ENCODE measurements at regions not wholly inside any gene's neighbourhood (a gene's known extent, or its start where the extent isn't known, plus 50 kb on each side); places are given as distances from the start of the nearest gene placed in this dataset.

DNA sequence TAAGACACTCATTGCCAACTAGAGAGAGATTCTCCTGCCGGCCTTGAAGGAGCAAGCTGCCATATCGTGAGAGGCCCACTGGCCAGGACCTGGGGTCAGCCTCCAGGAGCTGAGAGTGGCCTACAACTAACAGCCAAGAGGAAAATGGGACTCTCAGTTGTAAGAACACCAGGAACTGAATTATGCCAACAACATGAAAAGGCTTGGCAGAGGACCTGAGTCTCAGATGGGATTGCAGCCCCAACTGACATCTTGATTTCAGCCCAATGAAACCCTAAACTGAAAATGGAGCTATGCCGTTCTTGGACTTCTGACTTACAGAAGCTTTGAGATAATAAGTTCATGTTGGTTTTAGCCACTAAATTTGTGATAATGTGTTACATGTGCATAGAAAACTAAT lies 193.5 kb upstream of the LRFN2 start:
- no peak for DNase-seq (ENCODE audit: extremely low read depth in 1 of 11, low read depth in 9 of 11, low spot score in 4 of 11)

DNA sequence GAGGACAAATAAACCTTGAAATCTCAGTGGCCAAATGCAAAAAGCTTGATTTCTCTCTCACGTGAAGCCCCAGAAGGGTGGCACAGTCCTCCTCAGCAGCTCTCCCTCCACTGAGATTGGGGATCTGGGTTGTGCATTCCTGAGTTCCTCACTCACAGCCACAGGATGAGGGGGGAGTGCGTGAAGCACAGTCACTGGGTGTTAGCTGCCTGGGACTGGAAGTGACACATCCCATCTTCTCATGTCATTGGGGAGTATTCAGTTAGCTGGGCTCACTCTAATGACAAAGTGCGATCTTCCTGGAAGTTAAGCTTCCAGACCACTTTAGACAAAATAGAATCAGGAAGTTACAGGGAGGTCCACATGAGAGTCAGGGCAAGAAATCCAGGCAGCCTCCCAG lies 192.2 kb upstream of the LRFN2 start:
- no peak for DNase-seq (ENCODE audit: extremely low read depth in 1 of 11, low read depth in 9 of 11, low spot score in 4 of 11)

DNA sequence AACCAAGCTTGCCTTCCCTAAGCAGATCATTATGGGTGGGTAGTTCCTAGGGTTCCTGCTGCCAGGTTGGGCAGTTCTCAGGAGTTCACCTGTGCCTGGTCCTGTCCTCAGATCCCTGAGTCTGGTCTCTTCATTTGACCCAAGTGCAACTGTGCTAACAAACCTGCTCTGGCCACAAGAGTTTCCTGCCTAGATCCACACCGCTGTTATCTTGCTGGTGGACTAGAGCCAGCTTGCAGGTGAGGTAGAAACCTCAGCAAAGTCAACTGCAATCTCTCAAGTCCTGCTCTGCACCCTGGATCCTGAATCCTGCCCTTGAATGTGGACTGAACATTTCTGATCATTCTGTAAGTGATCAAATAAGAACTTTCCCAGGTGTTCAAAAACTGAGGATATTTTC lies 191.8 kb upstream of the LRFN2 start:
- DNase-seq (ENCODE audit: extremely low read depth in 1 of 11, low read depth in 9 of 11, low spot score in 4 of 11) = no peak

GRCh38 chr6:40778196-40778595 lies 191.0 kb upstream of the LRFN2 start:
- no peak for DNase-seq (ENCODE audit: extremely low read depth in 1 of 11, low read depth in 9 of 11, low spot score in 4 of 11)

DNA sequence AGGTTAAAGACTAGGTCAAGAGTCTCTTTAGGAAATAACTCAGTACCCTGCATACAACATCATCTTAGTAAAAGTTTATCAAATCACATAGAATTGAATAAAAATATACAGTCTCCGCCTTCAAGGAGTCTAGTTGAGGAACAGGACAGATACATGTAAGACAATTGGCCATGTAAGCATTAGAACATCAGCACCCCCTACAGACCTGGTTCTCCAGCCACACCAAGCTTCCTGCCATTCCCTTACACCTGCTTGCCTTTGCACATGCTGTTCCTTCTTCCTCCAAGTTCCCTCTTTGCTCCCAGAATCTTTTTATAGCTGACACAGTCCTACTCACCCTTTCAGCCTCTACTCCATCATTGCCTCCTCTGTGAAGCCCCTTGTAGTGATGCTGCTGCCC lies 187.8 kb upstream of the LRFN2 start:
- DNase-seq (ENCODE audit: extremely low read depth in 1 of 11, low read depth in 9 of 11, low spot score in 4 of 11) = no peak

DNA sequence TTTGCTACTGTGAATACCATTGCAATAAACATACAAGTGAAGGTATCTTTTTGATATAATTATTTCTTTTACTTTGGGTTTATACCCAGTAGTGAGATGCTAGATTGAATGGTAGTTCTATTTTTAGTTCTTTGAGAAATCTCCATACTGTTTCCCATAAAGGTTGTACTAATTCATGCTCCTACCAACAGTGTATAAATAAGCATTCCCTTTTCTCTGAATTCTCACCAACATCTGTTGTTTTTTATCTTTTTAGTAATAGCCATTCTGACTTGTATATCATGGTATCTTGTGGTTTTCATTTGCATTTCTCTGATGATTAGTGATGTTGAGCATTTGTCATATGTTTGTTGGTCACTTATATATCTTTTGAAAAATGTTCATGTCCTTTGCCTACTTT lies 183.6 kb upstream of the LRFN2 start:
- no peak for DNase-seq (ENCODE audit: extremely low read depth in 1 of 11, low read depth in 9 of 11, low spot score in 4 of 11)

- DNase-seq (ENCODE audit: extremely low read depth in 1 of 11, low read depth in 9 of 11, low spot score in 4 of 11) = no peak
These were observed 177.6 kb upstream of the LRFN2 start for GRCh38 chr6:40764726-40765125.

DNA sequence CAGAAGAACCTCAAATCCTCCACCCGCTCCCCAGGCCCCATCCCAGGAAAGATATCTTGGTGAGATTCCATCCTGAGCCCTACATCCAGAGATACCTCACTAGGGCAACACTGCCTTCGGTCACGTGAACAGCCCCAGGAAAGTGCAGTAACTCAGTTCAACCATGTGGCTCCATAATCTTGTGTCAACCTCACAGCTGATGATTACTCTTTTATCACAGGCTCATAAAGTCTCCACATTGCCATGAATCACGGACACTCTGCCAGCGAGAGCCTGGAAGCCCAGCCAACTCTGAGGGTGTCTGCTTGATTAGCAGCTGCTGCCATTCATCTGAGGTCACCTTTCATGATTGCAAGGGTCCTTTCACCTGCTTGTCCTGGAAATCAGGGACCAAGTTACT lies 175.8 kb upstream of the LRFN2 start:
- no peak for DNase-seq (ENCODE audit: extremely low read depth in 1 of 11, low read depth in 9 of 11, low spot score in 4 of 11)

DNA sequence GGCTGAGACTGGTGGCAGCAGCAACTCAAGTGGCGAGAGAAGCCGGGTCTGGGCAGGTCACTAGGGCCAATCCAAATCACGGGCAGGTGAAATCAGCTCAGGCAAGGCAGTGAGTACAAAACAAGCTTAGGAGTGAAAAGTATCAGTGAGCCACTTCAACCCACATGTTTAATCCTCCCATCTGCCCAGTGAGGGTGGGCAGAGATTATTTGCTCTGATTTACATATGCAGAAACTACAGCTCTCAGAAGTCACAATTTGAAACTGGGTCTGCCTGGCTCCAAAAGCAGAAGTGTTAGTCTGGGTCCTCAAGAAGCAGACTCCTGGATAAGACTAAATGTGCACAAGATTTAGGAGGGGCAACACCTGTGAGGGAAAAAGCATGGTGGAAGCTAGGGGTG lies 173.7 kb upstream of the LRFN2 start:
- DNase-seq (ENCODE audit: extremely low read depth in 1 of 11, low read depth in 9 of 11, low spot score in 4 of 11) = no peak

DNA sequence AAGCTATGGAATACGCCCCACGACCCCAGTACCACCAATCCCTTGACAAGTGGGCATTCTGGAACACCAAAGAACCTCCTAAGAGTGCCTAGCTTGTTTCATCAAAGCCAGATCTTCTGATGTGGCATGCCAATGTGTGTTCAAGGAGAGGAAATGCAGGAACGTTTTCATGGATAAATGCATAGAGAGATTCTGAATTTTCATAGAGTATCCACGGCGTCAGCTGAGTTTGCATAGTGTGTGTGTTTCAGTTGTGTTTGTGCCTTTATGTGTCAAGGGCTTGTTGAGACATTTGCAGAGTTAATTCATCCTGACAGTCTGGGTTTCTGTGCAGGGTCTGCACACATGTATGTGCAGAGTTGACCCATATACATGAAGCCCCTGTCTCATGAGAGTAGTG lies 172.7 kb upstream of the LRFN2 start:
- no peak for DNase-seq (ENCODE audit: extremely low read depth in 1 of 11, low read depth in 9 of 11, low spot score in 4 of 11)

DNA sequence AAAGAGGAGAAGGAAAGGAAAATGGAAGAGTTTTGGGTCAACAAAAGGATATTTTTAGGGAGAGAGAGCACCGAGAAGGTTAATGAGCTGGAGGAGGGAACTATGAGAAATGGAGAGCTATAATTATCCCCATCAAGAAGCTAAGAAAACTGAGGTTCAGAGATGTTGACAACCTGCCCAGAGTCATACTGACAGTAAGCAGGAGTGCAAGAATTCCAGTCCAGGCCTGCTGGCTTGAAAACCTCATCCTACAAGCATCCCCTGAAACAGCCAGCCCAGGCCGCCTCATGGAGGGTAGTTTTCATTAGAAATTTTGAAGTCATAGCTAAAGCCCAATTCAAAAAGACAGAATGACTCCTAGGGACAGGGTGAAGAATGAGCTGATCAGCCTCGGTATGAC lies 172.1 kb upstream of the LRFN2 start:
- no peak for DNase-seq (ENCODE audit: extremely low read depth in 1 of 11, low read depth in 9 of 11, low spot score in 4 of 11)

GRCh38 chr6:40755749-40756452 lies 168.7 kb upstream of the LRFN2 start:
- no peak for DNase-seq (ENCODE audit: extremely low read depth in 1 of 11, low read depth in 9 of 11, low spot score in 4 of 11)

DNA sequence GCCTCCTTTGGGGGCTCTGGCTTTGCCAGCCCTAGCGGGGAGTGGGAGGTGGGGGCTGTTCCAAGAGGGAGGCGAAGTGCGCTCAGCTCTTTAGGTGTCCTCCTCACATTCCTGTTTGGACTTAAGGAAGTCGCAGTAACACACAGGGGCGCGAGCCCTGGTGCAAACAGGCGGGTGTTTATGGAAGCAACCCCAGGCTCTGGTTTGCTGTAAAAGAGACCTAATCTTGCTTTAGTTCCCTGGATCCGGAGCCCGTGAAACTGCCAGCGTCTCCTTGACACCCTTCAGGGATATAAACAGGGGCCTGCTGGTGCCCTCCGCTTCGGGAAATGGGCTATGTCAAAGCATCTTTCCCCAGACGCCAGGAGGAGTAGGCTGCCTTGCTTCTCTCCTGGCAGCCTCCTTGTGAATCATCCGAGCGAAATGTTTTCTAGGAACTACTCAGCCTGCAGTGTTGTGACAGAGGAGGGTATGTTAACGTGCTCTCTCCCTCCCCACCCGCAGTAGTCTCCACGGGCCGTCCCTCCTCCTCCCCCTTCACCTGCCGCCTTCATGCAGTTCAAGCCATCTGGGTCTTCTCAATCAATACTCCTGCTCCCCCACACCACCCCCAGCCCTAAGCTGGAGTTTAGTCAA lies 168.0 kb upstream of the LRFN2 start:
- DNase-seq (ENCODE audit: extremely low read depth in 1 of 11, low read depth in 9 of 11, low spot score in 4 of 11) = peak in 1 of 11 donors; percentile 20

GRCh38 chr6:40754461-40755045 lies 167.4 kb upstream of the LRFN2 start:
- DNase-seq (ENCODE audit: extremely low read depth in 1 of 11, low read depth in 9 of 11, low spot score in 4 of 11) = no peak

GRCh38 chr6:40753675-40754448 lies 166.7 kb upstream of the LRFN2 start:
- DNase-seq (ENCODE audit: extremely low read depth in 1 of 11, low read depth in 9 of 11, low spot score in 4 of 11) = no peak

DNA sequence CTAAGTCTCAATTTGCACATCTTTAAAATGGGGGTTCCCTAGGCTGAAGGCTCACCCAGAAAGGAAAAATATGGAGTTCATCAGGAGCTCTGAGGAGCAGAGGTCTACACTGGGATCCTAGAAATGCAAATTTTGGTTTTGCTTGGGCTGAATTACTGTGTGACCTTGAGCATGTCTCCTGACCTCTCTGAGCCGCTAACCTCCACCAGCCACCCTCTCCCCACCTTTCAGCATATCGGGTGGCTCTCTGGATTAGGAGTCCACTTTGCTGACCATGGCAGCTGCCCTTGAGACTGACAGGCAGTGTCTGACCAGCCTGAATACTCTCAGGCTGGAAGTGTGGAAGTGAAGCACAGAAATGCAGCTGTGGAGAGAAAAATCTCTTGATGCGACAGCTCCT lies 165.9 kb upstream of the LRFN2 start:
- DNase-seq (ENCODE audit: extremely low read depth in 1 of 11, low read depth in 9 of 11, low spot score in 4 of 11) = no peak

GRCh38 chr6:40744835-40745234 lies 157.7 kb upstream of the LRFN2 start:
- DNase-seq (ENCODE audit: extremely low read depth in 1 of 11, low read depth in 9 of 11, low spot score in 4 of 11) = no peak

DNA sequence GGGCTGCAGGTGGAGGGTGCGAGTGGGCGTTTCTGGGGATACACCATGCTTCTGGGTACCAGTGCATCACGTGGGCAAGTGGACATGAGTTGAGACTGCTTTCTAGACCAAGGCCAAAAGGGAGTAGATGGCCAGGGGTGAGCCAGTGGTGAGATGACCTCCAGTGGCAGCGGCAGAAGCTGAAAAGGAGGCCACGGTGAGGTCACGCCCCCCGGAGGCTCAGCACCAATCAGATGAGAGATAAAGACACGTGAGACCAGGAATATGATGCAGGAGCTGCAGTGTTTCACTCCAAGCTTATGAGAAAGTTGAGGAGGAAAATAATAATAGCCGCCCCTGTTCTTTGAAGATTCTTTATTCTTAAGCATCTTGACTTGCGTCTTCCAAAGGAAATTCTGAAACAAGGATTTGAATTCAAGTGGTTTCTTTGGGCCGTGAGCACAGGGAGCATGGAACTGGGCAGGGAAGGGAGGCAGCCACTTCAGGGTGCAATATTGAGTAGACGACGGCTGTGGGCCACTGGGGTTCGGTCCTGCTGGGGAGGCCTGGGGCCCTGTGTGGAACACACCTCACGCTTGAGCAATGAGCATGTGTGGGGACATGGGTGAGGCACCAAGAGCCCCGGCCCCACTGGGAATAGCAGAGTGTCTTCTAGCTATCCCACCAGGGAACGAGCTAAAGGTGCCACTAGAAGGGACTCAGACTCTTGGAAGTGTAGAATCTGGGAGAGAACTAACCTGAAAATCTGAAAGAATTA lies 156.7 kb upstream of the LRFN2 start:
- no peak for DNase-seq (ENCODE audit: extremely low read depth in 1 of 11, low read depth in 9 of 11, low spot score in 4 of 11)

GRCh38 chr6:40743226-40743625 lies 156.1 kb upstream of the LRFN2 start:
- no peak for DNase-seq (ENCODE audit: extremely low read depth in 1 of 11, low read depth in 9 of 11, low spot score in 4 of 11)
